ENCODE measurements at regions not wholly inside any gene's neighbourhood (a gene's known extent, or its start where the extent isn't known, plus 50 kb on each side); places are given as distances from the start of the nearest gene placed in this dataset.
"Not testable (repeated sequence)": the region's sequence is repeated elsewhere in the genome, so short reads cannot be mapped to it uniquely, and the experiment has no call there.

DNA sequence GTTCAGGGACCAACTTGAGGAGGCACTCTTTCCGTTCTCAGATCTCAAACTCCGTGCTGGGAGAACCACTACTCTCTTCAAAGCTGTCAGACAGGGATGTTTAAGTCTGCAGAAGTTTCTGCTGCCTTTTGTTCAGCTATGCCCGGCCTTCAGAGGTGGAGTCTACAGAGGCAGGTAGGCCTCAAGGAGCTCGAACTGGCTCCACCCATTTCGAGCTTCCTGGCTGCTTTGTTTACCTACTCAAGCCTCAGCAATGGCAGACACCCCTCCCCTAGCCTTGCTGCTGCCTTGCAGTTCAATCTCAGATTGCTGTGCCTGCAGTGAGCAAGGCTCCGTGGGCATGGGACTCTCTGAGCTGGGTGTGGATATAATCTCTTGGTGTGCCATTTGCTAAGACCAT is 108.2 kb downstream of the DHRS2 start:
- TF ChIP-seq, protein P1, sequence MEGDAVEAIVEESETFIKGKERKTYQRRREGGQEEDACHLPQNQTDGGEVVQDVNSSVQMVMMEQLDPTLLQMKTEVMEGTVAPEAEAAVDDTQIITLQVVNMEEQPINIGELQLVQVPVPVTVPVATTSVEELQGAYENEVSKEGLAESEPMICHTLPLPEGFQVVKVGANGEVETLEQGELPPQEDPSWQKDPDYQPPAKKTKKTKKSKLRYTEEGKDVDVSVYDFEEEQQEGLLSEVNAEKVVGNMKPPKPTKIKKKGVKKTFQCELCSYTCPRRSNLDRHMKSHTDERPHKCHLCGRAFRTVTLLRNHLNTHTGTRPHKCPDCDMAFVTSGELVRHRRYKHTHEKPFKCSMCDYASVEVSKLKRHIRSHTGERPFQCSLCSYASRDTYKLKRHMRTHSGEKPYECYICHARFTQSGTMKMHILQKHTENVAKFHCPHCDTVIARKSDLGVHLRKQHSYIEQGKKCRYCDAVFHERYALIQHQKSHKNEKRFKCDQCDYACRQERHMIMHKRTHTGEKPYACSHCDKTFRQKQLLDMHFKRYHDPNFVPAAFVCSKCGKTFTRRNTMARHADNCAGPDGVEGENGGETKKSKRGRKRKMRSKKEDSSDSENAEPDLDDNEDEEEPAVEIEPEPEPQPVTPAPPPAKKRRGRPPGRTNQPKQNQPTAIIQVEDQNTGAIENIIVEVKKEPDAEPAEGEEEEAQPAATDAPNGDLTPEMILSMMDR (IDR thresholded peaks at IDR 0.05; ENCODE audit: low read depth, low read length, missing input control): not testable (repeated sequence)
- not testable (repeated sequence) for TF ChIP-seq YY1, JUND, SP1, RAD21 (IDR thresholded peaks at IDR 0.05)

Data from liver (tissue), 3 donors.